Ishikawa (cell line): ENCODE measurements at regions not wholly inside any gene's neighbourhood (a gene's known extent, or its start where the extent isn't known, plus 50 kb on each side); places are given as distances from the start of the nearest gene placed in this dataset.

Experiments used
- CEBPB ChIP-seq: IDR thresholded peaks from 2 replicates; pipeline ENCODE4 v1.6.1; 2012
- CREB1 ChIP-seq: IDR thresholded peaks from 2 replicates; pipeline ENCODE4 v1.6.1; 2012; ENCODE audit warnings: low read depth
- EGR1 ChIP-seq: IDR thresholded peaks from 2 replicates; pipeline ENCODE4 v1.6.1; 2012
- EP300 ChIP-seq: IDR thresholded peaks from 2 replicates; pipeline ENCODE4 v1.6.1; 2012; ENCODE audit warnings: borderline replicate concordance
- FOXM1 ChIP-seq: IDR thresholded peaks from 2 replicates; pipeline ENCODE4 v1.6.1; 2012; ENCODE audit warnings: low read depth, borderline replicate concordance
- MAX ChIP-seq: IDR thresholded peaks from 2 replicates; pipeline ENCODE4 v1.6.1; 2012
- NFIC ChIP-seq: IDR thresholded peaks from 2 replicates; pipeline ENCODE4 v1.6.1; 2012
- RAD21 ChIP-seq: IDR thresholded peaks from 2 replicates; pipeline ENCODE4 v1.6.1; 2012; ENCODE audit warnings: low read depth
- REST ChIP-seq: IDR thresholded peaks from 2 replicates; pipeline ENCODE4 v1.6.1; 2012; ENCODE audit warnings: low read depth, mild to moderate bottlenecking
- TAF1 ChIP-seq: IDR thresholded peaks from 2 replicates; pipeline ENCODE4 v1.6.1; 2012; ENCODE audit warnings: low read depth, mild to moderate bottlenecking
- TCF12 ChIP-seq: IDR thresholded peaks from 2 replicates; pipeline ENCODE4 v1.6.1; 2012; ENCODE audit warnings: low read depth
- TEAD4 ChIP-seq: IDR thresholded peaks from 2 replicates; pipeline ENCODE4 v1.6.1; 2012
- USF1 ChIP-seq: IDR thresholded peaks from 2 replicates; pipeline ENCODE4 v1.6.1; 2012
- YY1 ChIP-seq: IDR thresholded peaks from 2 replicates; pipeline ENCODE4 v1.6.1; 2012; ENCODE audit warnings: low read depth
- ZBTB7A ChIP-seq: IDR thresholded peaks from 2 replicates; pipeline ENCODE4 v1.6.1; 2012; ENCODE audit warnings: low read depth

- TF ChIP-seq TAF1 (no peak), RAD21 (no peak), CEBPB (no peak), TCF12 (no peak), USF1 (no peak), MAX (no peak)
Measured at GRCh38 chr2:52342458-52342857, 1310.5 kb upstream of the NRXN1 start.

GRCh38 chr2:52341732-52342131, 1309.8 kb upstream of the NRXN1 start:
- TF ChIP-seq REST, result no peak
- TF ChIP-seq ZBTB7A, result no peak
- TF ChIP-seq YY1, result no peak
- no peak for TF ChIP-seq TCF12
- no peak for TF ChIP-seq CEBPB
- TF ChIP-seq CREB1, result no peak
- no peak for TF ChIP-seq TEAD4
- TF ChIP-seq RAD21, result no peak
- no peak for TF ChIP-seq FOXM1
- TF ChIP-seq EP300, result no peak
- no peak for TF ChIP-seq MAX
- TF ChIP-seq TAF1, result no peak
- no peak for TF ChIP-seq NFIC
- no peak for TF ChIP-seq USF1
- TF ChIP-seq EGR1, result no peak

- TF ChIP-seq TEAD4, result no peak
- no peak for TF ChIP-seq EP300
- TF ChIP-seq NFIC, result no peak
- no peak for TF ChIP-seq FOXM1
- no peak for TF ChIP-seq TAF1
- no peak for TF ChIP-seq ZBTB7A
- no peak for TF ChIP-seq EGR1
- TF ChIP-seq TCF12, result no peak
- TF ChIP-seq REST, result no peak
- no peak for TF ChIP-seq RAD21
- no peak for TF ChIP-seq USF1
- no peak for TF ChIP-seq CREB1
- no peak for TF ChIP-seq YY1
- no peak for TF ChIP-seq CEBPB
- TF ChIP-seq MAX, result no peak
Measured at GRCh38 chr2:52340171-52340570, 1308.2 kb upstream of the NRXN1 start.

GRCh38 chr2:52336951-52337350, 1305.0 kb upstream of the NRXN1 start:
- TF ChIP-seq RAD21 (no peak), CEBPB (0 out of 2 replicates have a peak, but pooled peaks have one; percentile 7)

GRCh38 chr2:52335727-52336126, 1303.8 kb upstream of the NRXN1 start:
- TF ChIP-seq RAD21, result no peak
- no peak for TF ChIP-seq ZBTB7A
- TF ChIP-seq USF1, result no peak
- no peak for TF ChIP-seq TEAD4
- peak; percentile 68; the same call in 1 of the 2 replicates for TF ChIP-seq EP300
- TF ChIP-seq NFIC, result peak; percentile 71
- TF ChIP-seq FOXM1, result 0 out of 2 replicates have a peak, but pooled peaks have one; percentile 47
- TF ChIP-seq CEBPB, result peak; percentile 91
